Bronchial epithelial cell (primary cell): ENCODE measurements at regions not wholly inside any gene's neighbourhood (a gene's known extent, or its start where the extent isn't known, plus 50 kb on each side); places are given as distances from the start of the nearest gene placed in this dataset.
"Not testable (repeated sequence)": the region's sequence is repeated elsewhere in the genome, so short reads cannot be mapped to it uniquely, and the experiment has no call there.

Source experiments
- DNase-seq: peaks from one replicate; pipeline ENCODE4 v3.0.0-alpha.2; 2010; ENCODE audit warnings: low read depth
- FAIRE-seq: peaks from 2 replicates; lab custom pipeline; 2011; peaks lifted over from hg19 to GRCh38; lab: Jason Lieb, UNC
- H3K27me3 ChIP-seq: 2 replicates; pipeline ENCODE4 v1.5.1; 2011; ENCODE audit warnings: low read length; ENCODE audit not compliant: control insufficient read depth, insufficient read depth
- H3K36me3 ChIP-seq: 2 replicates; pipeline ENCODE4 v1.5.1; 2011; ENCODE audit warnings: low read length; ENCODE audit not compliant: control insufficient read depth, insufficient read depth
- H3K4me3 ChIP-seq: 2 replicates; pipeline ENCODE4 v1.5.1; 2011; ENCODE audit warnings: mild to moderate bottlenecking, low read depth, low read length, control low read depth
- CTCF ChIP-seq: IDR thresholded peaks from 2 replicates; pipeline ENCODE4 v1.5.1; 2011; ENCODE audit warnings: mild to moderate bottlenecking, moderate library complexity, low read length, control low read depth, inconsistent platforms; ENCODE audit not compliant: insufficient read depth, severe bottlenecking

DNA sequence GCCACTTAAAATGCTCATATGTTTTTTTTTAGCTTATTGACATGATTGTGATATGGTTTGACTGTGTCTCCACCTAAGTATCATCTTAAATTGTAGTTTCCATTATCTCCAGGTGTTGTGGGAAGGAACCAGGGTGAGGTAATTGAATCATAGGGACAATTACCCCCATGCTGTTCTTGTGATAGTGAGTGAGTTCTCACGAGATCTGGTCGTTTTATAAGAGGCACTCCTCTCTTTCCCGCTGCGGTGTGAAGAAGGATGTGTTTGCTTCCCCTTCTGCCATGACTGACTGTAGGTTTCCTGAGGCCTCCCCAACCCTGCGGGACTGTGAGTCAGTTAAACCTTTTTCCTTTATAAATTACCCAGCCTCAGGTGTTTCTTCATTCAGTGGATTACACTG is 80.5 kb upstream of the ETV1 start:
- H3K4me3 ChIP-seq: no peak overlapping the region
- no peak for DNase-seq
- no peaks in the 10 kb centered on the region for H3K27me3 ChIP-seq
- no peaks in the 10 kb centered on the region for H3K36me3 ChIP-seq
- no peak for FAIRE-seq
- TF ChIP-seq CTCF: no peak

- H3K36me3 ChIP-seq, FAIRE-seq, H3K4me3 ChIP-seq, H3K27me3 ChIP-seq, DNase-seq: not testable (repeated sequence)
Measured at GRCh38 chr7:14066783-14067182, 77.3 kb upstream of the ETV1 start.

- no peak for FAIRE-seq
- no peak overlapping the region for H3K4me3 ChIP-seq
Measured at GRCh38 chr7:14065286-14065685, 75.8 kb upstream of the ETV1 start.

DNA sequence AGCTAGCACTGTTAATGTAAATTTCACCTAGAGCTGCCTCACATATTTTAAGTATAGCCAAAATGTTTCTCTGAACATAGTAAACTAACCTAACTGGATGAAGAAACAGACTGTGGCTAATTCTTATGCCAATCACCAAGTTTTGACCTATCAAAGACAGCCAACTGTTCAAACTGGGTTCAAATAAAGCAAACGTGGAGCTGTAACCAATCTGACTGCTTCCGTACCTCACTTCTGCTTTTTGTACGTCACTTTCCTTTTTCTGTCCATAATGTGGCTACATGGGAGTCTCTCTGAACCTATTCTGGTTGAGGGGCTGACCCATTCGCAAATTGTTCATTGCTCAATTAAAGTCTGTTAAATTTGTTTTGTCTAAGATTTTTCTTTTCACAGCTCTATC is 66.3 kb upstream of the ETV1 start:
- TF ChIP-seq CTCF: no peak
- no peaks in the 10 kb centered on the region for H3K36me3 ChIP-seq
- FAIRE-seq: peak; percentile 36
- no peaks in the 10 kb centered on the region for H3K27me3 ChIP-seq
- no peak for DNase-seq
- H3K4me3 ChIP-seq: no peak overlapping the region

More at GRCh38 chr7:14065286-14065685, 75.8 kb upstream of the ETV1 start:
- no peak for TF ChIP-seq CTCF
- H3K36me3 ChIP-seq: no peaks in the 10 kb centered on the region
- no peak for DNase-seq
- H3K27me3 ChIP-seq: no peaks in the 10 kb centered on the region

DNA sequence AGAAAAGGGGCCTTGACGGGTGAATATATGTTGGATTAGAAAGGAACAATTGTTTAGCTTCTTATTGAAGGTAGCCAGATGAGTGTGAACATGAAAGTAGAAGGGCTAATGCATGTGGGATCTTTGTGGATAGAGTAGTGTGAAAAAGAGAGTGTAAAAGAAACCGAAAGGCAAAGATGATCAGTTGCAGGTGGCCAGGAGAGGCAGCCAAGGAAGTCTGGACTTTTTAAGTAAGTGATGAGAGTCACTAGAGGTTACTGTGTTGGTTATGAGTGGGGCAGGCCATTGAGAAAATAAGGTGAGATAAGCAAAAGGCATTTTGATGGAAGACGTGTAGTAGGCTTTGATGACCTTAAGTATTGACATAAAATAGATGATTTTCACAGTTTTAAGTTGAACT is 64.7 kb upstream of the ETV1 start:
- FAIRE-seq (no peak), DNase-seq (no peak)
- Histone ChIP-seq H3K27me3 (no peaks in the 10 kb centered on the region), H3K4me3 (no peak overlapping the region), H3K36me3 (no peaks in the 10 kb centered on the region)
- no peak for TF ChIP-seq CTCF

GRCh38 chr7:14048889-14049288 is 59.4 kb upstream of the ETV1 start:
- FAIRE-seq (no peak), DNase-seq (peak; percentile 1)
- no peak overlapping the region for H3K4me3 ChIP-seq
- H3K36me3 ChIP-seq: no peaks in the 10 kb centered on the region
- no peak for TF ChIP-seq CTCF
- H3K27me3 ChIP-seq: no peaks in the 10 kb centered on the region
